AG04450 (cell line): ENCODE measurements at regions not wholly inside any gene's neighbourhood (a gene's known extent, or its start where the extent isn't known, plus 50 kb on each side); places are given as distances from the start of the nearest gene placed in this dataset.

Experiments
- CTCF ChIA-PET: fragments of 300-600, 350-600 bp; formaldehyde crosslinking; extraction: SDS; loops from one replicate; lab custom pipeline; 2022; ENCODE audit warnings: antibody characterized with exemption, inconsistent platforms; lab: Charles Lee
- POLR2A ChIA-PET: fragments of 350-600 bp; formaldehyde crosslinking; extraction: SDS; loops from one replicate; lab custom pipeline; 2021; ENCODE audit warnings: antibody characterized with exemption, inconsistent platforms; lab: Yijun Ruan, JAX
- DNase-seq: peaks from one replicate; pipeline ENCODE4 v3.0.0-alpha.2; 2011; ENCODE audit warnings: low read depth, low spot score
- H3K27ac ChIP-seq: one replicate; pipeline ENCODE4 v1.5.1; 2012; ENCODE audit warnings: low read depth, low read length, control low read depth
- H3K27me3 ChIP-seq: one replicate; pipeline ENCODE4 v1.6.0; 2012; ENCODE audit warnings: low read length; ENCODE audit not compliant: control insufficient read depth, insufficient read depth
- H3K4me3 ChIP-seq: 2 replicates; pipeline ENCODE4 v1.5.1; 2011; ENCODE audit warnings: mild to moderate bottlenecking, low read depth, low read length, control low read depth
- H3K9me3 ChIP-seq: 2 replicates; pipeline ENCODE4 v1.5.1; 2012; ENCODE audit warnings: low read length; ENCODE audit not compliant: control insufficient read depth, insufficient read depth
- CTCF ChIP-seq: IDR thresholded peaks from 2 replicates; pipeline ENCODE4 v1.5.1; 2011; ENCODE audit warnings: low read depth, low read length, control low read depth, inconsistent platforms

- TF ChIP-seq CTCF = no peak
- CTCF ChIA-PET = interaction anchor here (0.6 kb wide), 1 partner anchor 117 kb away, joined by 8 read pairs; no protein-coding TSS in a partner anchor
- H3K9me3 ChIP-seq = peaks cover 11% of the 10 kb centered on the region
- no peak overlapping the region for H3K27ac ChIP-seq
- POLR2A ChIA-PET = no interaction called here
- H3K4me3 ChIP-seq = no peak overlapping the region
- no peaks in the 10 kb centered on the region for H3K27me3 ChIP-seq
- no peak for DNase-seq
These were observed 396.3 kb upstream of the CHST9 start for GRCh38 chr18:27581296-27581904.

GRCh38 chr18:27579364-27579763 is 394.3 kb upstream of the CHST9 start:
- ChIA-PET CTCF (no interaction called here), POLR2A (no interaction called here)
- no peak for TF ChIP-seq CTCF

GRCh38 chr18:27577752-27578151 is 392.6 kb upstream of the CHST9 start:
- POLR2A ChIA-PET = no interaction called here
- no peak for TF ChIP-seq CTCF
- Histone ChIP-seq H3K27me3 (no peaks in the 10 kb centered on the region), H3K4me3 (no peak overlapping the region), H3K27ac (no peak overlapping the region), H3K9me3 (peaks cover 15% of the 10 kb centered on the region)
- no peak for DNase-seq
- CTCF ChIA-PET = no interaction called here

More at GRCh38 chr18:27579364-27579763, 394.3 kb upstream of the CHST9 start:
- no peak for DNase-seq
- no peaks in the 10 kb centered on the region for H3K27me3 ChIP-seq
- H3K9me3 ChIP-seq = peaks cover 15% of the 10 kb centered on the region
- H3K27ac ChIP-seq = no peak overlapping the region
- H3K4me3 ChIP-seq = no peak overlapping the region

- Histone ChIP-seq H3K9me3 (peaks cover 15% of the 10 kb centered on the region), H3K27me3 (no peaks in the 10 kb centered on the region), H3K27ac (no peak overlapping the region), H3K4me3 (no peak overlapping the region)
- no peak for DNase-seq
- POLR2A ChIA-PET = no interaction called here
- CTCF ChIA-PET = no interaction called here
- no peak for TF ChIP-seq CTCF
These were observed 392.2 kb upstream of the CHST9 start for GRCh38 chr18:27577265-27577664.

- no peak for DNase-seq
- no peak overlapping the region for H3K27ac ChIP-seq
- no peaks in the 10 kb centered on the region for H3K27me3 ChIP-seq
- peaks cover 9% of the 10 kb centered on the region for H3K9me3 ChIP-seq
- no peak for TF ChIP-seq CTCF
- POLR2A ChIA-PET = no interaction called here
- no peak overlapping the region for H3K4me3 ChIP-seq
- CTCF ChIA-PET = no interaction called here
These were observed 382.3 kb upstream of the CHST9 start for GRCh38 chr18:27567434-27567833.
